Tibial nerve (tissue), 4 donors: ENCODE measurements at regions not wholly inside any gene's neighbourhood (a gene's known extent, or its start where the extent isn't known, plus 50 kb on each side); places are given as distances from the start of the nearest gene placed in this dataset.

ENCODE experiments used
- DNase-seq, 2 donors: peaks; one replicate each; pipeline ENCODE4 v3.0.0-alpha.2; 2019; ENCODE audit warnings: low spot score in 2 of 2
- H3K27ac ChIP-seq, 4 donors: fragments of 200-600 bp; sonication (generic) in 3 of 4; one replicate each; pipeline ENCODE4 v1.5.1; 2017 to 2019; ENCODE audit warnings: mild to moderate bottlenecking in 1 of 4
- H3K27me3 ChIP-seq, 2 donors: fragments of 200-600 bp; sonication (generic) in 1 of 2; one replicate each; pipeline versions ENCODE4 v1.5.1 to v1.6.0; 2017 to 2019
- H3K36me3 ChIP-seq, 3 donors: fragments of 200-600 bp; sonication (generic); one replicate each; pipeline ENCODE4 v1.5.1; 2018 to 2019
- H3K4me1 ChIP-seq, 4 donors: fragments of 200-600 bp; sonication (generic) in 3 of 4; one replicate each; pipeline ENCODE4 v1.5.1; 2017 to 2019
- H3K4me3 ChIP-seq, 4 donors: fragments of 200-600 bp; sonication (generic) in 3 of 4; one replicate each; pipeline ENCODE4 v1.5.1; 2017 to 2019; ENCODE audit warnings: mild to moderate bottlenecking in 1 of 4, moderate library complexity in 1 of 4
- H3K9me3 ChIP-seq, 4 donors: fragments of 200-600 bp; sonication (generic) in 3 of 4; one replicate each; pipeline ENCODE4 v1.5.1; 2017 to 2019
- CTCF ChIP-seq, 5 experiments: fragments of 200-600 bp in 3 of 5; fragments of 450-650 bp in 2 of 5; sonication (generic) in 3 of 5; IDR thresholded peaks; one replicate each; pipeline ENCODE4 v1.5.1; 2016 to 2019; ENCODE audit warnings: antibody characterized with exemption in 5 of 5, mild to moderate bottlenecking in 3 of 5, moderate library complexity in 2 of 5
- EP300 ChIP-seq, 2 donors: sonication (generic); formaldehyde crosslinking; IDR thresholded peaks; one replicate each; pipeline ENCODE4 v1.6.1; 2017; ENCODE audit warnings: antibody characterized with exemption in 2 of 2, mild to moderate bottlenecking in 1 of 2
- POLR2A ChIP-seq, 2 donors: fragments of 450-650 bp; IDR thresholded peaks; one replicate each; pipeline ENCODE4 v1.6.1; 2017; ENCODE audit warnings: antibody characterized with exemption in 2 of 2, mild to moderate bottlenecking in 2 of 2, moderate library complexity in 2 of 2
- WGBS, 2 donors: methylation state at CpG; one replicate each; pipeline ENCODE4 v1.1.5; 2018; 5-methylcytosine and 5-hydroxymethylcytosine counted together

- peaks cover 4 to 84% (median 15%) of the 10 kb centered on the region in 3 donors for H3K36me3 ChIP-seq
- 69 to 76% methylated on average over 10 to 14 of the region's 14 CpGs for WGBS, 2 donors
- H3K27ac ChIP-seq: peak overlapping the region in 2 of 4 donors; percentile 67 to 72
These were observed 92.0 kb downstream of the NCOR2 start for GRCh38 chr12:124475295-124476010.

GRCh38 chr12:124474709-124475108 lies 92.7 kb downstream of the NCOR2 start:
- Histone ChIP-seq H3K27me3 (no peaks in the 10 kb centered on the region), H3K4me3 (no peak overlapping the region), H3K9me3 (peaks cover 0 to 10% (median 4%) of the 10 kb centered on the region in 4 donors), H3K4me1 (peaks cover 0 to 44% (median 16%) of the 10 kb centered on the region in 4 donors), H3K36me3 (peaks cover 4 to 92% (median 15%) of the 10 kb centered on the region in 3 donors), H3K27ac (peak overlapping the region in 2 of 4 donors; percentile 67 to 72)
- WGBS, 2 donors: 46 to 53% methylated on average over 6 to 9 of the region's 9 CpGs
- DNase-seq: no peak
- TF ChIP-seq POLR2A (IDR thresholded peaks at IDR 0.05): no peak
- no peak for TF ChIP-seq CTCF (IDR thresholded peaks at IDR 0.05)
- TF ChIP-seq EP300 (IDR thresholded peaks at IDR 0.05): peak in 1 of 2 donors; percentile 74

More at GRCh38 chr12:124475295-124476010, 92.0 kb downstream of the NCOR2 start:
- peaks cover 0 to 51% (median 24%) of the 10 kb centered on the region in 4 donors for H3K4me1 ChIP-seq
- H3K4me3 ChIP-seq: no peak overlapping the region
- H3K9me3 ChIP-seq: peaks cover 0 to 10% (median 4%) of the 10 kb centered on the region in 4 donors
- no peaks in the 10 kb centered on the region for H3K27me3 ChIP-seq
- no peak for DNase-seq
- no peak for TF ChIP-seq CTCF (IDR thresholded peaks at IDR 0.05)
- no peak for TF ChIP-seq EP300 (IDR thresholded peaks at IDR 0.05)
- TF ChIP-seq POLR2A (IDR thresholded peaks at IDR 0.05): no peak

DNA sequence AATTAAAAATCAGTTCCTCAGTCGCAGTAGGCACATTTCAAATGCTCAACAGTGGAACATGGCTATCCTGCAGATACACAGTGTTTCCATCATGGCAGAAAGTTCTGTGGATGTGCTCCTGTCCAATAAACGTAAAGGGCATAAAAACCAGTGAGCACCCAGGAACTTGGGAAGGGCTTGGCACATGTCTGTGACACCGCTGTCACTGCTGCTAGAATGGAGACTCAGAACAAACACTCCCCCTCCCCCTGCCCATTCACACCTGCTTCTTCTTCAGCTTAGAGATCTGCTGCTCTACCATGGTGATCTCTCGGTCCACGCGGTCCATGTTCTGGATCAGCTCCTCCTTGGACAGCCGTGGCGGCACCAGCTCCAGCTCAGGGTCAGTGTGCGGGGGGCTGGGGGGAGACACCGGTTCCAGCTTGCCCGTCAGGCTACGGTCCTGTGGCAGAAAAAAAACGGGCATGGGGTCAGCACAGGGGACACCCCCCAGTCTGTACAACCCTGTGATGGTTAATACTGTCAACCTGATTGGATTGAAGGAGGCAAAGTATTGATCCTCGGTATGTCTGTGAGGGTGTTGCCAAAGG lies 94.6 kb downstream of the NCOR2 start:
- Histone ChIP-seq H3K4me3 (no peak overlapping the region), H3K4me1 (peaks cover 0 to 26% (median 12%) of the 10 kb centered on the region in 4 donors), H3K9me3 (peaks cover 0 to 16% (median 4%) of the 10 kb centered on the region in 4 donors), H3K27ac (no peak overlapping the region), H3K36me3 (peaks cover 4 to 88% (median 21%) of the 10 kb centered on the region in 3 donors), H3K27me3 (no peaks in the 10 kb centered on the region)
- no peak for TF ChIP-seq EP300 (IDR thresholded peaks at IDR 0.05)
- no peak for TF ChIP-seq POLR2A (IDR thresholded peaks at IDR 0.05)
- TF ChIP-seq CTCF (IDR thresholded peaks at IDR 0.05): no peak
- no peak for DNase-seq
- WGBS, 2 donors: 91 to 98% methylated on average over 14 of the region's 14 CpGs

- DNase-seq: no peak
- Histone ChIP-seq H3K9me3 (peaks cover 0 to 16% (median 4%) of the 10 kb centered on the region in 4 donors), H3K27me3 (no peaks in the 10 kb centered on the region), H3K36me3 (peaks cover 4 to 79% (median 21%) of the 10 kb centered on the region in 3 donors), H3K4me3 (no peak overlapping the region), H3K27ac (no peak overlapping the region), H3K4me1 (peaks cover 0 to 26% (median 12%) of the 10 kb centered on the region in 4 donors)
- WGBS, 2 donors: 79% methylated on average over 2 of the region's 2 CpGs
- no peak for TF ChIP-seq EP300 (IDR thresholded peaks at IDR 0.05)
- no peak for TF ChIP-seq POLR2A (IDR thresholded peaks at IDR 0.05)
- TF ChIP-seq CTCF (IDR thresholded peaks at IDR 0.05): no peak
These were observed 95.6 kb downstream of the NCOR2 start for GRCh38 chr12:124471828-124472227.

DNA sequence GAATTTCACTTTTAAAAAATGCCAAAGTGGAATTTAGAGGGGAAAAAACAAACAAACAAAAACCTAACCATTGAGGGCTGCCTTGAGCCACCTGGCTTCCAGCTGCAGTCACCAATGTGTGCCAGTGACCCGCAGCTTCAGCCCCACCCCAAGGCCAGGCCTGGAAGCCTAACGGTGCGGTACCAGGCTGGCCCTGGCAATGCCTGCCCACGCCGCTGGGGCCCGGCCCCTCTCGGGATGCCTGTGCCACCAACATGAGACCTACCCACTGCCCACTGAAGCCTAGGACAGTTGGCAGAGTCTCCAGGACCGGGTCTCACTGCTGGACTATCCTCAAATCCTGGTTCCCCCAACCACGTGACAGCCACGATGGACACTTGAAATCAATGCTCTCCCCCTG lies 96.6 kb downstream of the NCOR2 start:
- TF ChIP-seq EP300 (IDR thresholded peaks at IDR 0.05) (no peak), CTCF (IDR thresholded peaks at IDR 0.05) (no peak), POLR2A (IDR thresholded peaks at IDR 0.05) (no peak)
- 79 to 81% methylated on average over 6 to 10 of the region's 10 CpGs for WGBS, 2 donors
- Histone ChIP-seq H3K36me3 (peaks cover 4 to 78% (median 21%) of the 10 kb centered on the region in 3 donors), H3K27me3 (no peaks in the 10 kb centered on the region), H3K4me3 (no peak overlapping the region), H3K9me3 (peaks cover 0 to 16% (median 4%) of the 10 kb centered on the region in 4 donors), H3K27ac (no peak overlapping the region), H3K4me1 (peaks cover 0 to 30% (median 12%) of the 10 kb centered on the region in 4 donors)
- no peak for DNase-seq
